ENCODE measurements at regions not wholly inside any gene's neighbourhood (a gene's known extent, or its start where the extent isn't known, plus 50 kb on each side); places are given as distances from the start of the nearest gene placed in this dataset.

- no peak for DNase-seq
Observed at GRCh38 chr10:124285587-124286527, 132.9 kb downstream of the OAT start.

GRCh38 chr10:124283949-124284250 lies 134.8 kb downstream of the OAT start:
- DNase-seq = no peak

GRCh38 chr10:124283215-124283948 lies 135.3 kb downstream of the OAT start:
- DNase-seq = no peak

- no peak for DNase-seq
Observed at GRCh38 chr10:124282326-124282725, 136.4 kb downstream of the OAT start.

GRCh38 chr10:124281666-124282065 lies 137.1 kb downstream of the OAT start:
- no peak for DNase-seq

- no peak for DNase-seq
Observed at GRCh38 chr10:124280916-124281315, 137.8 kb downstream of the OAT start.

GRCh38 chr10:124279882-124280281 lies 138.8 kb downstream of the OAT start:
- DNase-seq = no peak

- no peak for DNase-seq
Observed at GRCh38 chr10:124279298-124279697, 139.4 kb downstream of the OAT start.

- DNase-seq = no peak
Observed at GRCh38 chr10:124278356-124278755, 140.4 kb downstream of the OAT start.

- DNase-seq = no peak
Observed at GRCh38 chr10:124273141-124273540, 145.6 kb downstream of the OAT start.

GRCh38 chr10:124271676-124272075 lies 147.0 kb downstream of the OAT start:
- no peak for DNase-seq

GRCh38 chr10:124270530-124271327 lies 148.0 kb downstream of the OAT start:
- DNase-seq = no peak

- no peak for DNase-seq
Observed at GRCh38 chr10:124268976-124269375, 149.7 kb downstream of the OAT start.

GRCh38 chr10:124267911-124268549 lies 150.7 kb downstream of the OAT start:
- no peak for DNase-seq

GRCh38 chr10:124267231-124267885 lies 151.4 kb downstream of the OAT start:
- no peak for DNase-seq

- no peak for DNase-seq
Observed at GRCh38 chr10:124266468-124267230, 152.1 kb downstream of the OAT start.

- DNase-seq = no peak
Observed at GRCh38 chr10:124265776-124266467, 152.8 kb downstream of the OAT start.

- DNase-seq = no peak
Observed at GRCh38 chr10:124265391-124265745, 153.4 kb downstream of the OAT start.

- no peak for DNase-seq
Observed at GRCh38 chr10:124264711-124265390, 153.9 kb downstream of the OAT start.

- no peak for DNase-seq
Observed at GRCh38 chr10:124264271-124264670, 154.5 kb downstream of the OAT start.
